ENCODE measurements at regions not wholly inside any gene's neighbourhood (a gene's known extent, or its start where the extent isn't known, plus 50 kb on each side); places are given as distances from the start of the nearest gene placed in this dataset.
A peak's percentile ranks its signal among the peaks of the same experiment; 100 is the strongest.

DNA sequence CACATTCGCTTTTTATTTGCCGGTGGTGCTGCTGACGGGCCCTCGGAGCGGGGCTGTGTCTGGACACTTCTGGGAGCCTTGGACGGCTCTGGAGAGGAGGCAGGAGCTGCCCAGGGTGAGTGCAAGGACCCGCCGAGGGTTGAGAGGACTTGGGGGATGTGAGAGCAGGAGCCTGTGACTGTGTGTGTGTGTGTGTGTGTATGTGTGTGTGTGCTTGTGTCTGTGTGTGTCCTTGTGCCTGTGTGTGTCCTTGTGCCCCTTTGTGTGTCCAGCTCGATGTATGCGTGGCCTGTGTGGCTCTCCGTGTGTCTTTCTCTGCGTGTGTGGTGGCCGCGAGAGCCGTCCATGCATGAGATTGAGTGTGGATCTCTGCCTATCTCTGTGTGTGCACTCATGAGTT is 179.6 kb upstream of the MYL2 start:
- CTCF ChIA-PET: no interaction called here
- Mint-ChIP-seq H3K36me3 (no peaks in the 10 kb centered on the region), H3K4me1 (peaks cover 12% of the 10 kb centered on the region), H3K27ac (peak overlapping the region; percentile 24), H3K9me3 (no peaks in the 10 kb centered on the region), H3K27me3 (ENCODE audit: low read depth) (no peaks in the 10 kb centered on the region), H3K4me3 (no peak overlapping the region)
- ATAC-seq (no peak), DNase-seq (ENCODE audit: low spot score) (no peak)
- POLR2A ChIA-PET: no interaction called here
- no peak for TF ChIP-seq MYBL2 (CRISPR knock-in tag; IDR thresholded peaks at IDR 0.05)
- TF ChIP-seq ZNF232 (CRISPR knock-in tag; IDR thresholded peaks at IDR 0.05): no peak
- TF ChIP-seq, protein P1, sequence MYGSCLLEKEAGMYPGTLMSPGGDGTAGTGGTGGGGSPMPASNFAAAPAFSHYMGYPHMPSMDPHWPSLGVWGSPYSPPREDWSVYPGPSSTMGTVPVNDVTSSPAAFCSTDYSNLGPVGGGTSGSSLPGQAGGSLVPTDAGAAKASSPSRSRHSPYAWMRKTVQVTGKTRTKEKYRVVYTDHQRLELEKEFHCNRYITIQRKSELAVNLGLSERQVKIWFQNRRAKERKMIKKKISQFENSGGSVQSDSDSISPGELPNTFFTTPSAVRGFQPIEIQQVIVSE (CRISPR knock-in tag; IDR thresholded peaks at IDR 0.05; ENCODE audit: borderline replicate concordance): no peak
- TF ChIP-seq NFATC4 (CRISPR knock-in tag; IDR thresholded peaks at IDR 0.05): no peak
- no peak for TF ChIP-seq SMAD4 (CRISPR knock-in tag; IDR thresholded peaks at IDR 0.05)
- TF ChIP-seq NFYB (CRISPR knock-in tag; conservative IDR thresholded peaks at IDR 0.05; ENCODE audit: low read depth): no peak
- TF ChIP-seq SOX15 (CRISPR knock-in tag; IDR thresholded peaks at IDR 0.05): no peak
- TF ChIP-seq, protein P2, sequence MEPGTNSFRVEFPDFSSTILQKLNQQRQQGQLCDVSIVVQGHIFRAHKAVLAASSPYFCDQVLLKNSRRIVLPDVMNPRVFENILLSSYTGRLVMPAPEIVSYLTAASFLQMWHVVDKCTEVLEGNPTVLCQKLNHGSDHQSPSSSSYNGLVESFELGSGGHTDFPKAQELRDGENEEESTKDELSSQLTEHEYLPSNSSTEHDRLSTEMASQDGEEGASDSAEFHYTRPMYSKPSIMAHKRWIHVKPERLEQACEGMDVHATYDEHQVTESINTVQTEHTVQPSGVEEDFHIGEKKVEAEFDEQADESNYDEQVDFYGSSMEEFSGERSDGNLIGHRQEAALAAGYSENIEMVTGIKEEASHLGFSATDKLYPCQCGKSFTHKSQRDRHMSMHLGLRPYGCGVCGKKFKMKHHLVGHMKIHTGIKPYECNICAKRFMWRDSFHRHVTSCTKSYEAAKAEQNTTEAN (CRISPR knock-in tag; IDR thresholded peaks at IDR 0.05): no peak
- TF ChIP-seq, protein P3, sequence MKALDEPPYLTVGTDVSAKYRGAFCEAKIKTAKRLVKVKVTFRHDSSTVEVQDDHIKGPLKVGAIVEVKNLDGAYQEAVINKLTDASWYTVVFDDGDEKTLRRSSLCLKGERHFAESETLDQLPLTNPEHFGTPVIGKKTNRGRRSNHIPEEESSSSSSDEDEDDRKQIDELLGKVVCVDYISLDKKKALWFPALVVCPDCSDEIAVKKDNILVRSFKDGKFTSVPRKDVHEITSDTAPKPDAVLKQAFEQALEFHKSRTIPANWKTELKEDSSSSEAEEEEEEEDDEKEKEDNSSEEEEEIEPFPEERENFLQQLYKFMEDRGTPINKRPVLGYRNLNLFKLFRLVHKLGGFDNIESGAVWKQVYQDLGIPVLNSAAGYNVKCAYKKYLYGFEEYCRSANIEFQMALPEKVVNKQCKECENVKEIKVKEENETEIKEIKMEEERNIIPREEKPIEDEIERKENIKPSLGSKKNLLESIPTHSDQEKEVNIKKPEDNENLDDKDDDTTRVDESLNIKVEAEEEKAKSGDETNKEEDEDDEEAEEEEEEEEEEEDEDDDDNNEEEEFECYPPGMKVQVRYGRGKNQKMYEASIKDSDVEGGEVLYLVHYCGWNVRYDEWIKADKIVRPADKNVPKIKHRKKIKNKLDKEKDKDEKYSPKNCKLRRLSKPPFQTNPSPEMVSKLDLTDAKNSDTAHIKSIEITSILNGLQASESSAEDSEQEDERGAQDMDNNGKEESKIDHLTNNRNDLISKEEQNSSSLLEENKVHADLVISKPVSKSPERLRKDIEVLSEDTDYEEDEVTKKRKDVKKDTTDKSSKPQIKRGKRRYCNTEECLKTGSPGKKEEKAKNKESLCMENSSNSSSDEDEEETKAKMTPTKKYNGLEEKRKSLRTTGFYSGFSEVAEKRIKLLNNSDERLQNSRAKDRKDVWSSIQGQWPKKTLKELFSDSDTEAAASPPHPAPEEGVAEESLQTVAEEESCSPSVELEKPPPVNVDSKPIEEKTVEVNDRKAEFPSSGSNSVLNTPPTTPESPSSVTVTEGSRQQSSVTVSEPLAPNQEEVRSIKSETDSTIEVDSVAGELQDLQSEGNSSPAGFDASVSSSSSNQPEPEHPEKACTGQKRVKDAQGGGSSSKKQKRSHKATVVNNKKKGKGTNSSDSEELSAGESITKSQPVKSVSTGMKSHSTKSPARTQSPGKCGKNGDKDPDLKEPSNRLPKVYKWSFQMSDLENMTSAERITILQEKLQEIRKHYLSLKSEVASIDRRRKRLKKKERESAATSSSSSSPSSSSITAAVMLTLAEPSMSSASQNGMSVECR (CRISPR knock-in tag; IDR thresholded peaks at IDR 0.05; ENCODE audit: borderline replicate concordance): no peak
- TF ChIP-seq, protein P4, sequence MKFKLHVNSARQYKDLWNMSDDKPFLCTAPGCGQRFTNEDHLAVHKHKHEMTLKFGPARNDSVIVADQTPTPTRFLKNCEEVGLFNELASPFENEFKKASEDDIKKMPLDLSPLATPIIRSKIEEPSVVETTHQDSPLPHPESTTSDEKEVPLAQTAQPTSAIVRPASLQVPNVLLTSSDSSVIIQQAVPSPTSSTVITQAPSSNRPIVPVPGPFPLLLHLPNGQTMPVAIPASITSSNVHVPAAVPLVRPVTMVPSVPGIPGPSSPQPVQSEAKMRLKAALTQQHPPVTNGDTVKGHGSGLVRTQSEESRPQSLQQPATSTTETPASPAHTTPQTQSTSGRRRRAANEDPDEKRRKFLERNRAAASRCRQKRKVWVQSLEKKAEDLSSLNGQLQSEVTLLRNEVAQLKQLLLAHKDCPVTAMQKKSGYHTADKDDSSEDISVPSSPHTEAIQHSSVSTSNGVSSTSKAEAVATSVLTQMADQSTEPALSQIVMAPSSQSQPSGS (CRISPR knock-in tag; IDR thresholded peaks at IDR 0.05; ENCODE audit: borderline replicate concordance, low read depth): no peak
- TF ChIP-seq, protein P5, sequence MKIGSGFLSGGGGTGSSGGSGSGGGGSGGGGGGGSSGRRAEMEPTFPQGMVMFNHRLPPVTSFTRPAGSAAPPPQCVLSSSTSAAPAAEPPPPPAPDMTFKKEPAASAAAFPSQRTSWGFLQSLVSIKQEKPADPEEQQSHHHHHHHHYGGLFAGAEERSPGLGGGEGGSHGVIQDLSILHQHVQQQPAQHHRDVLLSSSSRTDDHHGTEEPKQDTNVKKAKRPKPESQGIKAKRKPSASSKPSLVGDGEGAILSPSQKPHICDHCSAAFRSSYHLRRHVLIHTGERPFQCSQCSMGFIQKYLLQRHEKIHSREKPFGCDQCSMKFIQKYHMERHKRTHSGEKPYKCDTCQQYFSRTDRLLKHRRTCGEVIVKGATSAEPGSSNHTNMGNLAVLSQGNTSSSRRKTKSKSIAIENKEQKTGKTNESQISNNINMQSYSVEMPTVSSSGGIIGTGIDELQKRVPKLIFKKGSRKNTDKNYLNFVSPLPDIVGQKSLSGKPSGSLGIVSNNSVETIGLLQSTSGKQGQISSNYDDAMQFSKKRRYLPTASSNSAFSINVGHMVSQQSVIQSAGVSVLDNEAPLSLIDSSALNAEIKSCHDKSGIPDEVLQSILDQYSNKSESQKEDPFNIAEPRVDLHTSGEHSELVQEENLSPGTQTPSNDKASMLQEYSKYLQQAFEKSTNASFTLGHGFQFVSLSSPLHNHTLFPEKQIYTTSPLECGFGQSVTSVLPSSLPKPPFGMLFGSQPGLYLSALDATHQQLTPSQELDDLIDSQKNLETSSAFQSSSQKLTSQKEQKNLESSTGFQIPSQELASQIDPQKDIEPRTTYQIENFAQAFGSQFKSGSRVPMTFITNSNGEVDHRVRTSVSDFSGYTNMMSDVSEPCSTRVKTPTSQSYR (CRISPR knock-in tag; IDR thresholded peaks at IDR 0.05): no peak
- no peak for TF ChIP-seq CREB1 (CRISPR knock-in tag; IDR thresholded peaks at IDR 0.05)

DNA sequence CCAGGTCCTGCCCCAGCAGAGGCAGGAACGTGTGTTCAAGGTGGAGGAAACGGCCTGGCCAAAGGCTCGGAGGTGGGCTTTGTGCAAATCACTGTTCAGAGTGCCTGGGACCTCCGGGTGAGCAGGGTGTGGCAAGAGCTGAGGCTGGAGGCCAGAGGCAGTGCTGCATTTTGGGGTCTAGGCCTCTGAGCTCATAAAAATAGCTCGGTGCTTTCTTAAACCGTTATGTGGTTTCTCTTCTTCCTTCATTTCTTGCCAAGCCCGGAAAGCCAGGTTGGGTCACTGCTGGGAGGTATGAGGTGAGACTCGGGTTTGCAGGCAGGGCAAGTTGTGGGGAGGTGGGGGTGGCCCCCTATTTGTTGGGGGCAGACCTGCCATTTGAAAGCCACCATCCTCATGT is 178.8 kb upstream of the MYL2 start:
- H3K27ac Mint-ChIP-seq: peak overlapping the region; percentile 63
- no peak for DNase-seq (ENCODE audit: low spot score)
- H3K4me3 Mint-ChIP-seq: no peak overlapping the region
- POLR2A ChIA-PET: no interaction called here
- H3K4me1 Mint-ChIP-seq: peaks cover 8% of the 10 kb centered on the region; the same call in 1 of the 2 replicates
- H3K27me3 Mint-ChIP-seq (ENCODE audit: low read depth): no peaks in the 10 kb centered on the region
- H3K9me3 Mint-ChIP-seq: no peaks in the 10 kb centered on the region
- CTCF ChIA-PET: interaction anchor here (0.9 to 1.2 kb wide), 3 partner anchors 35 to 199 kb away, joined by 3 to 4 read pairs (median 4); no protein-coding TSS in a partner anchor
- ATAC-seq: no peak
- H3K36me3 Mint-ChIP-seq: no peaks in the 10 kb centered on the region
- TF ChIP-seq ZNF138 (CRISPR knock-in tag; conservative IDR thresholded peaks at IDR 0.05): no peak
- TF ChIP-seq, protein P6, sequence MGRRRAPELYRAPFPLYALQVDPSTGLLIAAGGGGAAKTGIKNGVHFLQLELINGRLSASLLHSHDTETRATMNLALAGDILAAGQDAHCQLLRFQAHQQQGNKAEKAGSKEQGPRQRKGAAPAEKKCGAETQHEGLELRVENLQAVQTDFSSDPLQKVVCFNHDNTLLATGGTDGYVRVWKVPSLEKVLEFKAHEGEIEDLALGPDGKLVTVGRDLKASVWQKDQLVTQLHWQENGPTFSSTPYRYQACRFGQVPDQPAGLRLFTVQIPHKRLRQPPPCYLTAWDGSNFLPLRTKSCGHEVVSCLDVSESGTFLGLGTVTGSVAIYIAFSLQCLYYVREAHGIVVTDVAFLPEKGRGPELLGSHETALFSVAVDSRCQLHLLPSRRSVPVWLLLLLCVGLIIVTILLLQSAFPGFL (CRISPR knock-in tag; IDR thresholded peaks at IDR 0.05; ENCODE audit: borderline replicate concordance): no peak
- no peak for TF ChIP-seq TCF7 (CRISPR knock-in tag; IDR thresholded peaks at IDR 0.05; ENCODE audit: low read depth)
- TF ChIP-seq, protein P7, sequence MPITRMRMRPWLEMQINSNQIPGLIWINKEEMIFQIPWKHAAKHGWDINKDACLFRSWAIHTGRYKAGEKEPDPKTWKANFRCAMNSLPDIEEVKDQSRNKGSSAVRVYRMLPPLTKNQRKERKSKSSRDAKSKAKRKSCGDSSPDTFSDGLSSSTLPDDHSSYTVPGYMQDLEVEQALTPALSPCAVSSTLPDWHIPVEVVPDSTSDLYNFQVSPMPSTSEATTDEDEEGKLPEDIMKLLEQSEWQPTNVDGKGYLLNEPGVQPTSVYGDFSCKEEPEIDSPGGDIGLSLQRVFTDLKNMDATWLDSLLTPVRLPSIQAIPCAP (CRISPR knock-in tag; IDR thresholded peaks at IDR 0.05): no peak
- no peak for TF ChIP-seq ATF1 (CRISPR knock-in tag; IDR thresholded peaks at IDR 0.05)
- TF ChIP-seq, protein P8, sequence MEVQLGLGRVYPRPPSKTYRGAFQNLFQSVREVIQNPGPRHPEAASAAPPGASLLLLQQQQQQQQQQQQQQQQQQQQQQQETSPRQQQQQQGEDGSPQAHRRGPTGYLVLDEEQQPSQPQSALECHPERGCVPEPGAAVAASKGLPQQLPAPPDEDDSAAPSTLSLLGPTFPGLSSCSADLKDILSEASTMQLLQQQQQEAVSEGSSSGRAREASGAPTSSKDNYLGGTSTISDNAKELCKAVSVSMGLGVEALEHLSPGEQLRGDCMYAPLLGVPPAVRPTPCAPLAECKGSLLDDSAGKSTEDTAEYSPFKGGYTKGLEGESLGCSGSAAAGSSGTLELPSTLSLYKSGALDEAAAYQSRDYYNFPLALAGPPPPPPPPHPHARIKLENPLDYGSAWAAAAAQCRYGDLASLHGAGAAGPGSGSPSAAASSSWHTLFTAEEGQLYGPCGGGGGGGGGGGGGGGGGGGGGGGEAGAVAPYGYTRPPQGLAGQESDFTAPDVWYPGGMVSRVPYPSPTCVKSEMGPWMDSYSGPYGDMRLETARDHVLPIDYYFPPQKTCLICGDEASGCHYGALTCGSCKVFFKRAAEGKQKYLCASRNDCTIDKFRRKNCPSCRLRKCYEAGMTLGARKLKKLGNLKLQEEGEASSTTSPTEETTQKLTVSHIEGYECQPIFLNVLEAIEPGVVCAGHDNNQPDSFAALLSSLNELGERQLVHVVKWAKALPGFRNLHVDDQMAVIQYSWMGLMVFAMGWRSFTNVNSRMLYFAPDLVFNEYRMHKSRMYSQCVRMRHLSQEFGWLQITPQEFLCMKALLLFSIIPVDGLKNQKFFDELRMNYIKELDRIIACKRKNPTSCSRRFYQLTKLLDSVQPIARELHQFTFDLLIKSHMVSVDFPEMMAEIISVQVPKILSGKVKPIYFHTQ (CRISPR knock-in tag; IDR thresholded peaks at IDR 0.05): no peak
- no peak for TF ChIP-seq NFYB (CRISPR knock-in tag; conservative IDR thresholded peaks at IDR 0.05; ENCODE audit: low read depth)
- TF ChIP-seq IRF2 (CRISPR knock-in tag; IDR thresholded peaks at IDR 0.05; ENCODE audit: borderline replicate concordance, low read depth): no peak
- no peak for TF ChIP-seq ZNF423 (CRISPR knock-in tag; IDR thresholded peaks at IDR 0.05)
